ENCODE measurements at regions not wholly inside any gene's neighbourhood (a gene's known extent, or its start where the extent isn't known, plus 50 kb on each side); places are given as distances from the start of the nearest gene placed in this dataset.

DNA sequence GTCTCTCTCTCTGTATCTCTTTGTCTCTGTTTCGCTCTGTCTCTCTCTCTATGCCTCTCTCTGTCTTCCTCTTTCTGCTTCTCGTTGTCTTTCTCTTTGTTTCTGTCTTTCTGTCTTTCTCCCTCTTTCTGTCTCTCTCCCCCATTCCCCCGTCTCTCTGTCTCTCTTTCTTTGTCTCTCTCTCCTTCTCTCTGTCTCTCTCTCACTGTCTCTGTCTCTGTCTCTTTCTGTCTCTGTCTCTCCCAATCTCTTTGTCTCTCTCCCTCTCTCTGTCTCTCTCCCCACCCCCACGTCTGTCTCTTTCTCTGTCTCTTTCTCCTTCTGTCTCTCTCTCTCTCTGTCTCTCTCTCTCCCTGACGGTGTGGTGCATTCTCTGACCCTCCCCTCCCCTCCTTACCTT, 71.9 kb upstream of the ZNF516 start:
- Mint-ChIP-seq H3K36me3 (no peaks in the 10 kb centered on the region), H3K4me1 (peaks cover 0 to 4% (median 4%) of the 10 kb centered on the region in 3 donors), H3K27me3 (peaks cover 18 to 35% of the 10 kb centered on the region in 2 donors), H3K27ac (no peak overlapping the region), H3K9me3 (no peaks in the 10 kb centered on the region), H3K4me3 (no peak overlapping the region)
- no peak overlapping the region for H3K4me3 ChIP-seq (ENCODE audit: control insufficient read depth in 1 of 2, extremely low read depth in 1 of 2, low read length in 1 of 2)
- H3K27ac ChIP-seq (ENCODE audit: low read length) = no peak overlapping the region
- no peak for DNase-seq
- ChIA-PET CTCF (no interaction called here), POLR2A (no interaction called here)
- H3K9me3 ChIP-seq = no peaks in the 10 kb centered on the region
- H3K27me3 ChIP-seq (replicated peaks in 1 of 2; ENCODE audit: control insufficient read depth in 2 of 2, extremely low read depth in 1 of 2, insufficient read depth in 2 of 2, low read length in 1 of 2) = peaks cover 0 to 32% of the 10 kb centered on the region in 2 experiments
- no peak for ATAC-seq (replicated peaks in 1 of 4)
- 74% methylated on average over 5 of the region's 5 CpGs for WGBS (ENCODE audit: insufficient coverage)
- H3K4me1 ChIP-seq (ENCODE audit: control insufficient read depth in 1 of 2, extremely low read depth in 1 of 2, insufficient read depth in 2 of 2, low read length in 2 of 2) = no peaks in the 10 kb centered on the region
- no peaks in the 10 kb centered on the region for H3K36me3 ChIP-seq (ENCODE audit: control insufficient read depth in 2 of 2, extremely low read depth in 1 of 2, insufficient read depth in 1 of 2, low read length in 1 of 2)

DNA sequence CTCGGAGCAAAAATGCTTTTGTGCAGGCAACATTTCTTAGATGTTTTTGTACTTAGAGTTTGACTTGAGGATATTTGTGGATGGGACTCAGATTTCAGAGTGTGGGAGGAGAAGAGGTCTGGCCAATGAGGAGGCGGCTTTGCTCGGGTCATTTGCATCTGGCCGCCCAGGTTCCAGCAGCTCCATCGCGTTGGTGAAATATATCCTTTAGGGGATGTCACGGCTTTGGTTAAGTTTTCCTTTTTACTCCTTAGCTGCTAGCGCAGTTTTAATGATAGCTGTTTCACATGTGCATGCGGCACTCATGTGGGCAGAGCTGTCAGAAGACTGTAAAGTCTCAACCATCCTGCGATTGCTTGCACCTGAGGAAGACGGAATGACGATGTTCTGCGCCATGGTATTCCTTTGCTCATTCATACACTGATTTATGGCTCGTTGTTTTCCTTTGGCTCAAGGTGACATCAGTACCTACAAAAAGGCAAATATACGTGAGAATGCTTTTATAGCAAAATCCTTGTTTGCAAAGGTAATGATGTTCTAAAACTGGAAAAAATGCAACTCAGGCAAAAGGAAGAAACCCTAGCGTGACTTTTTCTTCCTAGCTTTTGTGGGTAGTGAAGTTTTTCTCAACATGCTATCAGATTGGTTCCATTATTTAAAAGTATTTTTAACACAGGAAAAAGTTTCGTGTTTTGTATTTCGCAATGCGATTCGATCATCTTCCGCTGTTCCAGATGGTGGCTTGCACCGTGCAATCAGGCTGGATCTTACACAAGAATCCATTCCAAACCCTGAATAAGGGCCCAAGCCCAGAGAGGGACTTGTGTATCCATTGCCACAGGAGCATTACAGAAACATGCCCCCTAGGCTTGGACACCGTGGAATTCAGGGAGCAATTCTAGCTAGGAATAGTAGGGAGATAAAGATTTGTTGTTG, 70.5 kb upstream of the ZNF516 start:
- H3K9me3 Mint-ChIP-seq = no peaks in the 10 kb centered on the region
- H3K4me1 Mint-ChIP-seq = peaks cover 0 to 4% (median 4%) of the 10 kb centered on the region in 3 donors
- ChIA-PET CTCF (interaction anchor here in 1 of 2 donors (0.5 kb wide), 1 partner anchor 271 kb away, joined by 3 read pairs; no protein-coding TSS in a partner anchor), POLR2A (no interaction called here)
- no peak overlapping the region for H3K27ac Mint-ChIP-seq
- peaks cover 14 to 30% of the 10 kb centered on the region in 2 donors for H3K27me3 Mint-ChIP-seq
- no peaks in the 10 kb centered on the region for H3K36me3 Mint-ChIP-seq
- Histone ChIP-seq H3K4me1 (ENCODE audit: control insufficient read depth in 1 of 2, extremely low read depth in 1 of 2, insufficient read depth in 2 of 2, low read length in 2 of 2) (no peaks in the 10 kb centered on the region), H3K27ac (ENCODE audit: low read length) (no peak overlapping the region), H3K27me3 (replicated peaks in 1 of 2; ENCODE audit: control insufficient read depth in 2 of 2, extremely low read depth in 1 of 2, insufficient read depth in 2 of 2, low read length in 1 of 2) (peaks cover 0 to 36% of the 10 kb centered on the region in 2 experiments), H3K4me3 (ENCODE audit: control insufficient read depth in 1 of 2, extremely low read depth in 1 of 2, low read length in 1 of 2) (no peak overlapping the region), H3K9me3 (no peaks in the 10 kb centered on the region), H3K36me3 (ENCODE audit: control insufficient read depth in 2 of 2, extremely low read depth in 1 of 2, insufficient read depth in 1 of 2, low read length in 1 of 2) (no peaks in the 10 kb centered on the region)
- WGBS (ENCODE audit: insufficient coverage) = 41% methylated on average over 18 of the region's 23 CpGs
- ATAC-seq (replicated peaks in 1 of 4) = peak in 2 of 4 experiments; percentile 27 to 48
- no peak for DNase-seq
- H3K4me3 Mint-ChIP-seq = peak overlapping the region in 1 of 3 donors; percentile 33

GRCh38 chr18:76564655-76565237, 69.7 kb upstream of the ZNF516 start:
- ATAC-seq (replicated peaks in 1 of 4) (no peak), DNase-seq (no peak)
- no peaks in the 10 kb centered on the region for H3K36me3 ChIP-seq (ENCODE audit: control insufficient read depth in 2 of 2, extremely low read depth in 1 of 2, insufficient read depth in 1 of 2, low read length in 1 of 2)
- POLR2A ChIA-PET = no interaction called here
- Mint-ChIP-seq H3K27ac (no peak overlapping the region), H3K4me1 (peaks cover 0 to 4% (median 4%) of the 10 kb centered on the region in 3 donors), H3K4me3 (peak overlapping the region in 1 of 3 donors; percentile 33), H3K27me3 (peaks cover 22 to 28% of the 10 kb centered on the region in 2 donors), H3K36me3 (no peaks in the 10 kb centered on the region), H3K9me3 (no peaks in the 10 kb centered on the region)
- H3K9me3 ChIP-seq = no peaks in the 10 kb centered on the region
- CTCF ChIA-PET = interaction anchor here in 1 of 2 donors (0.5 kb wide), 1 partner anchor 272 kb away, joined by 3 read pairs; no protein-coding TSS in a partner anchor
- H3K27me3 ChIP-seq (replicated peaks in 1 of 2; ENCODE audit: control insufficient read depth in 2 of 2, extremely low read depth in 1 of 2, insufficient read depth in 2 of 2, low read length in 1 of 2) = peaks cover 0 to 31% of the 10 kb centered on the region in 2 experiments
- no peaks in the 10 kb centered on the region for H3K4me1 ChIP-seq (ENCODE audit: control insufficient read depth in 1 of 2, extremely low read depth in 1 of 2, insufficient read depth in 2 of 2, low read length in 2 of 2)
- 63% methylated on average over 3 of the region's 4 CpGs for WGBS (ENCODE audit: insufficient coverage)
- H3K27ac ChIP-seq (ENCODE audit: low read length) = no peak overlapping the region
- H3K4me3 ChIP-seq (ENCODE audit: control insufficient read depth in 1 of 2, extremely low read depth in 1 of 2, low read length in 1 of 2) = no peak overlapping the region

DNA sequence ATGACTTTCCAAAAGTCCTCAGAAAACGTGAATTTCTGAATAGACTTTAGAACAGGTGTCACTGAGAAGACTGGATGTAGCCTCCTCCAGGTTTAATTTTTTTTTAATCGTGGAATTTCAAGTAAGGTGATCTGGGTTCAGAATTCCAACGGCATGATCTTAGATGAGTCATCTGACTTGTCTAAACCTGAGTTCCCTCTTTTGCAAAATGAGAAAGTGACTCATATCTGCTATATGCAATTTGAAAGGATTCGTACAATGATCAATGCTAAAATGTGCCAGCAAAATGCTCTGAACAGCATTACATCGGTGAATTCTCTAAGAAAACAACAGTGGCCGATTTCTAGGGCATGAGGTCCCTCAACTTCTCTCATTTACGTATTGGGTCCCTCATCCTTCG, 69.1 kb upstream of the ZNF516 start:
- peaks cover 0 to 33% of the 10 kb centered on the region in 2 experiments for H3K27me3 ChIP-seq (replicated peaks in 1 of 2; ENCODE audit: control insufficient read depth in 2 of 2, extremely low read depth in 1 of 2, insufficient read depth in 2 of 2, low read length in 1 of 2)
- DNase-seq (no peak), ATAC-seq (replicated peaks in 1 of 4) (no peak)
- WGBS (ENCODE audit: insufficient coverage) = 76% methylated on average over 8 of the region's 8 CpGs
- Mint-ChIP-seq H3K27me3 (peaks cover 27 to 29% of the 10 kb centered on the region in 2 donors), H3K36me3 (no peaks in the 10 kb centered on the region), H3K9me3 (no peaks in the 10 kb centered on the region), H3K4me1 (peaks cover 0 to 4% (median 4%) of the 10 kb centered on the region in 3 donors), H3K27ac (no peak overlapping the region), H3K4me3 (no peak overlapping the region)
- H3K4me1 ChIP-seq (ENCODE audit: control insufficient read depth in 1 of 2, extremely low read depth in 1 of 2, insufficient read depth in 2 of 2, low read length in 2 of 2) = no peaks in the 10 kb centered on the region
- H3K36me3 ChIP-seq (ENCODE audit: control insufficient read depth in 2 of 2, extremely low read depth in 1 of 2, insufficient read depth in 1 of 2, low read length in 1 of 2) = no peaks in the 10 kb centered on the region
- H3K9me3 ChIP-seq = no peaks in the 10 kb centered on the region
- ChIA-PET CTCF (no interaction called here), POLR2A (no interaction called here)
- H3K27ac ChIP-seq (ENCODE audit: low read length) = no peak overlapping the region
- no peak overlapping the region for H3K4me3 ChIP-seq (ENCODE audit: control insufficient read depth in 1 of 2, extremely low read depth in 1 of 2, low read length in 1 of 2)

- H3K36me3 Mint-ChIP-seq = no peaks in the 10 kb centered on the region
- Histone ChIP-seq H3K9me3 (no peaks in the 10 kb centered on the region), H3K4me1 (ENCODE audit: control insufficient read depth in 1 of 2, extremely low read depth in 1 of 2, insufficient read depth in 2 of 2, low read length in 2 of 2) (no peaks in the 10 kb centered on the region), H3K27me3 (replicated peaks in 1 of 2; ENCODE audit: control insufficient read depth in 2 of 2, extremely low read depth in 1 of 2, insufficient read depth in 2 of 2, low read length in 1 of 2) (peaks cover 0 to 26% of the 10 kb centered on the region in 2 experiments), H3K4me3 (ENCODE audit: control insufficient read depth in 1 of 2, extremely low read depth in 1 of 2, low read length in 1 of 2) (no peak overlapping the region), H3K36me3 (ENCODE audit: control insufficient read depth in 2 of 2, extremely low read depth in 1 of 2, insufficient read depth in 1 of 2, low read length in 1 of 2) (no peaks in the 10 kb centered on the region), H3K27ac (ENCODE audit: low read length) (no peak overlapping the region)
- no peaks in the 10 kb centered on the region for H3K9me3 Mint-ChIP-seq
- peaks cover 0 to 4% (median 4%) of the 10 kb centered on the region in 3 donors for H3K4me1 Mint-ChIP-seq
- ATAC-seq (replicated peaks in 1 of 4) (no peak), DNase-seq (no peak)
- no peak overlapping the region for H3K4me3 Mint-ChIP-seq
- ChIA-PET POLR2A (no interaction called here), CTCF (no interaction called here)
- H3K27me3 Mint-ChIP-seq = peaks cover 25 to 34% of the 10 kb centered on the region in 2 donors
- H3K27ac Mint-ChIP-seq = no peak overlapping the region
- WGBS (ENCODE audit: insufficient coverage) = 90% methylated on average over 19 of the region's 30 CpGs
Measured at GRCh38 chr18:76562286-76563122, 67.5 kb upstream of the ZNF516 start.

All from T-cell (primary cell).